IMR-90 (cell line): ENCODE measurements at regions not wholly inside any gene's neighbourhood (a gene's known extent, or its start where the extent isn't known, plus 50 kb on each side); places are given as distances from the start of the nearest gene placed in this dataset.
A peak's percentile ranks its signal among the peaks of the same experiment; 100 is the strongest.

ENCODE experiments used
- ATAC-seq: fragments of 200-7000 bp; cut with Tn5 transposase; 2 replicates; pipeline ENCODE4 v1.9.1; 2020; ENCODE audit warnings: low read depth, mild to moderate bottlenecking, moderate library complexity
- BruUV-seq: library from RNA; stranded (reverse); fragments of 400-500 nt; replicated peaks from 2 replicates; lab custom pipeline; 2021; lab: Mats Ljungman, UMichigan
- CTCF ChIA-PET: fragments of 300-600 bp; formaldehyde crosslinking; extraction: SDS; loops from one replicate; lab custom pipeline; 2021; ENCODE audit warnings: antibody characterized with exemption; lab: Yijun Ruan, JAX
- POLR2A ChIA-PET: fragments of 300-600 bp; sonication (Branson Sonifier 250); formaldehyde crosslinking; loops from one replicate; lab custom pipeline; 2022; ENCODE audit warnings: antibody characterized with exemption; ENCODE audit not compliant: unreplicated experiment; lab: Charles Lee
- DNase-seq: peaks from one replicate; pipeline ENCODE4 v3.0.0; 2013
- H2AFZ ChIP-seq: replicated peaks from 2 replicates; pipeline ENCODE3; 2013; ENCODE audit warnings: low read length, mild to moderate bottlenecking; ENCODE audit not compliant: poor library complexity
- H2AK5ac ChIP-seq: 2 replicates; pipeline ENCODE4 v1.6.1; 2013; ENCODE audit warnings: low read depth, low read length, inconsistent platforms
- H2AK9ac ChIP-seq: replicated peaks from 2 replicates; pipeline ENCODE3; 2013; ENCODE audit warnings: mild to moderate bottlenecking, low read depth, low read length, moderate library complexity; ENCODE audit not compliant: poor library complexity
- H2BK120ac ChIP-seq: 2 replicates; pipeline ENCODE4 v1.6.1; 2013; ENCODE audit warnings: low read depth, low read length, inconsistent platforms
- H2BK15ac ChIP-seq: 3 replicates; pipeline ENCODE4 v1.6.1; 2013; ENCODE audit warnings: low read depth, low read length, inconsistent platforms
- H2BK20ac ChIP-seq: 2 replicates; pipeline ENCODE4 v1.6.1; 2013; ENCODE audit warnings: low read depth, mild to moderate bottlenecking, inconsistent platforms, low read length, moderate library complexity
- H2BK5ac ChIP-seq: 2 replicates; pipeline ENCODE4 v1.6.1; 2013; ENCODE audit warnings: mild to moderate bottlenecking, low read depth, low read length, inconsistent platforms; ENCODE audit not compliant: poor library complexity, severe bottlenecking
- H3K14ac ChIP-seq: replicated peaks from 2 replicates; pipeline ENCODE4 v1.6.1; 2013; ENCODE audit warnings: low read depth, low read length, inconsistent platforms
- H3K18ac ChIP-seq: 2 replicates; pipeline ENCODE4 v1.6.1; 2013; ENCODE audit warnings: low read depth, low read length, control low read depth
- H3K23ac ChIP-seq: 2 replicates; pipeline ENCODE4 v1.6.1; 2013; ENCODE audit warnings: low read depth, low read length, inconsistent platforms
- H3K27ac ChIP-seq: 2 replicates; pipeline ENCODE4 v1.5.1; 2013; ENCODE audit warnings: mild to moderate bottlenecking, control low read depth, low read length; ENCODE audit not compliant: insufficient read depth
- H3K27me3 ChIP-seq: 2 replicates; pipeline ENCODE4 v1.6.1; 2013; ENCODE audit warnings: low read length; ENCODE audit not compliant: control insufficient read depth, insufficient read depth
- H3K36me3 ChIP-seq: 2 replicates; pipeline ENCODE4 v1.6.1; 2013; ENCODE audit warnings: low read length, mixed read lengths; ENCODE audit not compliant: control insufficient read depth, insufficient read depth
- H3K4ac ChIP-seq: 2 replicates; pipeline ENCODE4 v1.6.1; 2013; ENCODE audit warnings: low read depth, low read length, inconsistent platforms
- H3K4me1 ChIP-seq: 2 replicates; pipeline ENCODE4 v1.6.1; 2013; ENCODE audit warnings: low read length, mixed read lengths; ENCODE audit not compliant: control insufficient read depth, insufficient read depth
- H3K4me2 ChIP-seq: 2 replicates; pipeline ENCODE4 v1.6.1; 2013; ENCODE audit warnings: low read depth, mild to moderate bottlenecking, control low read depth, low read length, moderate library complexity
- H3K4me3 ChIP-seq: 2 replicates; pipeline ENCODE4 v1.5.1; 2013; ENCODE audit warnings: low read depth, mild to moderate bottlenecking, control low read depth, low read length, moderate library complexity; ENCODE audit not compliant: insufficient read depth
- H3K56ac ChIP-seq: 2 replicates; pipeline ENCODE4 v1.6.1; 2013; ENCODE audit warnings: low read length, inconsistent platforms; ENCODE audit not compliant: insufficient read depth; ENCODE audit errors: extremely low read depth
- H3K79me1 ChIP-seq, 2 experiments: 2 replicates each; pipeline ENCODE4 v1.6.1; 2013; ENCODE audit warnings: low read length in 2 of 2, inconsistent platforms in 1 of 2, low read depth in 1 of 2
- H3K9ac ChIP-seq: 2 replicates; pipeline ENCODE4 v1.6.1; 2013; ENCODE audit warnings: low read depth, low read length, control low read depth
- H3K9me1 ChIP-seq: 2 replicates; pipeline ENCODE4 v1.6.1; 2013; ENCODE audit warnings: low read length, inconsistent platforms; ENCODE audit not compliant: insufficient read depth
- H3K9me3 ChIP-seq: 2 replicates; pipeline ENCODE4 v1.6.1; 2013; ENCODE audit warnings: low read length; ENCODE audit not compliant: control insufficient read depth, insufficient read depth
- H4K20me1 ChIP-seq: 2 replicates; pipeline ENCODE4 v1.6.1; 2013; ENCODE audit warnings: low read length, inconsistent platforms; ENCODE audit not compliant: insufficient read depth
- H4K5ac ChIP-seq: 2 replicates; pipeline ENCODE4 v1.6.1; 2013; ENCODE audit warnings: mild to moderate bottlenecking, low read depth, low read length, control low read depth
- H4K8ac ChIP-seq, 2 experiments: 2 replicates each; pipeline ENCODE4 v1.6.1; 2013; ENCODE audit warnings: low read depth in 2 of 2, low read length in 2 of 2, control low read depth in 1 of 2, inconsistent platforms in 1 of 2
- H4K91ac ChIP-seq: 2 replicates; pipeline ENCODE4 v1.6.1; 2013; ENCODE audit warnings: low read depth, low read length, inconsistent platforms; ENCODE audit not compliant: insufficient read depth
- BHLHE40 ChIP-seq: fragments of 150-350 bp; IDR thresholded peaks from 2 replicates; pipeline ENCODE4 v1.6.1; 2016; ENCODE audit warnings: mild to moderate bottlenecking, low read depth, low read length
- ELK1 ChIP-seq: fragments of 150-350 bp; IDR thresholded peaks from 2 replicates; pipeline ENCODE4 v1.6.1; 2016; ENCODE audit warnings: low read depth, mild to moderate bottlenecking, low read length, moderate library complexity, borderline replicate concordance
- FOS ChIP-seq: fragments of 150-350 bp; IDR thresholded peaks from 2 replicates; pipeline ENCODE4 v1.6.1; 2016; ENCODE audit warnings: low read depth, low read length
- MAFK ChIP-seq: IDR thresholded peaks from 2 replicates; pipeline ENCODE4 v1.6.1; 2012; ENCODE audit warnings: low read depth, low read length, improper control_type of control experiment
- MXI1 ChIP-seq: IDR thresholded peaks from 2 replicates; pipeline ENCODE4 v1.6.1; 2012; ENCODE audit warnings: low read depth, mild to moderate bottlenecking, low read length, moderate library complexity, borderline replicate concordance
- RAD21 ChIP-seq: IDR thresholded peaks from 2 replicates; pipeline ENCODE4 v1.6.1; 2012; ENCODE audit warnings: low read length, improper control_type of control experiment
- RFX5 ChIP-seq: IDR thresholded peaks from 2 replicates; pipeline ENCODE4 v1.8.0; 2012; ENCODE audit warnings: low read depth, mild to moderate bottlenecking, low read length, moderate library complexity
- WGBS, 2 experiments: methylation state at CpG; one replicate each; pipeline versions ENCODE4 v1.1.5 to v1.1.7; 2013; ENCODE audit warnings: missing lambda C conversion rate in 2 of 2; ENCODE audit not compliant: insufficient read length in 1 of 2; ENCODE audit errors: extremely low coverage in 2 of 2; 5-methylcytosine and 5-hydroxymethylcytosine counted together
- dilution Hi-C: fragments of 300-500 bp; cut with HindIII; formaldehyde crosslinking; loops from one replicate; pipeline ENCODE4 v1.14.3; 2018; ENCODE audit warnings: low sequenced_read_pairs; ENCODE audit not compliant: unreplicated experiment
- in situ Hi-C: fragments of 300-500 bp; cut with MboI; formaldehyde crosslinking; loops from 3 replicates; pipeline ENCODE4 v1.14.3; 2019; ENCODE audit warnings: low sequenced_read_pairs, inconsistent platforms, mixed read lengths
- intact Hi-C: fragments of 100-400 bp; cut with micrococcal nuclease; formaldehyde crosslinking; loops from 2 replicates; pipeline ENCODE4 v1.10.0; 2022

- peak overlapping the region; percentile 30; the same call in 1 of the 2 replicates for H3K4ac ChIP-seq
- H3K18ac ChIP-seq: no peak overlapping the region
These were observed 56.9 kb upstream of the PDZRN3 start for GRCh38 chr3:73681610-73682009.

More at GRCh38 chr3:73681610-73682009, 56.9 kb upstream of the PDZRN3 start:
- no peak overlapping the region for H4K8ac ChIP-seq
- H3K9ac ChIP-seq: no peak overlapping the region
- H3K79me1 ChIP-seq: no peaks in the 10 kb centered on the region
- no peak overlapping the region for H3K56ac ChIP-seq
- H3K4me2 ChIP-seq: no peak overlapping the region; the same call in 1 of the 2 replicates
- ChIA-PET CTCF (interaction anchor here (0.6 to 1.8 kb wide), 2 partner anchors 15 to 110 kb away, joined by 3 to 5 read pairs; no protein-coding TSS in a partner anchor), POLR2A (no interaction called here)
- DNase-seq (peak; percentile 85), ATAC-seq (peak; percentile 81)
- BruUV-seq: no TSS peak
- H2BK5ac ChIP-seq: no peak overlapping the region
- 0 out of 2 replicates have a peak overlapping the region, but pooled peaks have one; percentile 52 for H4K5ac ChIP-seq
- H3K4me3 ChIP-seq: no peak overlapping the region
- H3K9me1 ChIP-seq: peaks cover under 1% of the 10 kb centered on the region
- in situ Hi-C loops: no loop called here
- H2BK15ac ChIP-seq: no peak overlapping the region
- dilution Hi-C loops: no loop called here
- no peak overlapping the region for H2BK20ac ChIP-seq
- H3K36me3 ChIP-seq: no peaks in the 10 kb centered on the region
- H2AK9ac ChIP-seq: no peak overlapping the region
- H3K14ac ChIP-seq: no peak overlapping the region
- no peaks in the 10 kb centered on the region for H3K27me3 ChIP-seq
- H3K23ac ChIP-seq: no peak overlapping the region
- H2AFZ ChIP-seq: no peak overlapping the region
- H2BK120ac ChIP-seq: no peak overlapping the region
- H3K4me1 ChIP-seq: peaks cover under 1% of the 10 kb centered on the region
- H2AK5ac ChIP-seq: no peak overlapping the region; the same call in 1 of the 2 replicates
- H3K27ac ChIP-seq: no peak overlapping the region
- no peaks in the 10 kb centered on the region for H3K9me3 ChIP-seq
- no peaks in the 10 kb centered on the region for H4K20me1 ChIP-seq
- intact Hi-C loops: no loop called here
- TF ChIP-seq MAFK: no peak
- no peak for TF ChIP-seq RAD21
- no peak for TF ChIP-seq RFX5
- TF ChIP-seq MXI1: no peak
- TF ChIP-seq BHLHE40: peak; percentile 6; the same call in 1 of the 2 replicates
- peak; percentile 61 for TF ChIP-seq FOS
- TF ChIP-seq ELK1: no peak
- no CpG with 5 or more reads among the region's 6 CpGs for WGBS, 2 experiments
- H4K91ac ChIP-seq: no peak overlapping the region
